GM13977 (cell line): ENCODE measurements at regions not wholly inside any gene's neighbourhood (a gene's known extent, or its start where the extent isn't known, plus 50 kb on each side); places are given as distances from the start of the nearest gene placed in this dataset.
"Not testable (repeated sequence)": the region's sequence is repeated elsewhere in the genome, so short reads cannot be mapped to it uniquely, and the experiment has no call there.

Source experiments
- DNase-seq: peaks from one replicate; pipeline ENCODE4 v3.0.0; 2012; ENCODE audit warnings: low spot score
- CTCF ChIP-seq: IDR thresholded peaks from 2 replicates; pipeline ENCODE4 v1.5.1; 2012; ENCODE audit warnings: mild to moderate bottlenecking, control low read depth; ENCODE audit not compliant: insufficient read depth; ENCODE audit errors: extremely low read depth, missing control alignments
- in situ Hi-C: fragments of 300-500 bp; cut with MboI; formaldehyde crosslinking; loops from one replicate; pipeline ENCODE4 v1.12.0; 2022; ENCODE audit warnings: low sequenced_read_pairs, low pct_unique_long_range_greater_than_20kb, mixed read lengths, inconsistent platforms; ENCODE audit not compliant: unreplicated experiment

DNA sequence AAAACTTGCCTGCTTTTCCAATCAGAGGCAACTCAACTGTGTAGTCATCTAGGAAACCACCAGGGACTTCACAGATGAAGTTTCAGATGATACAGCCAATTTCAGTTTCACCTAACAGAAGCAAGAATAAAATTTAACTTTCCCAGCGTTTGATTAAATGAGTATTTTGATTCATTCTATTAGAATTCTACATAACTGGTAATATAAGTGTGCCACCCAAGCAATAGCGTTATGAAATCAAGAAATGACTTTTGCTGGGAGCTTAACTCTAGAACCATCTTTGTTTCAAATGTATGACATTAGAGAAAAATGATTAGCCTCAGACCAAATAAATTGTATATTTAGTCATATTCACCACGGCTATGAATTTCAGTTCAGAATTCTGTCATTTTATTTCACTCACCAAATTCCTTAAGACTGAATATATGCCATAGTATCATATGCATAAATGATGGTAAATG lies 239.3 kb downstream of the NRIP1 start:
- peak; percentile 43 for DNase-seq
- no peak for TF ChIP-seq CTCF
- in situ Hi-C loops: loop anchor here (25.0 kb wide), 1 partner anchor 88 kb away; no protein-coding TSS in a partner anchor

- in situ Hi-C loops: no loop called here
- TF ChIP-seq CTCF: no peak
- DNase-seq: no peak
Measured at GRCh38 chr21:14824126-14824525, 240.7 kb downstream of the NRIP1 start.

DNA sequence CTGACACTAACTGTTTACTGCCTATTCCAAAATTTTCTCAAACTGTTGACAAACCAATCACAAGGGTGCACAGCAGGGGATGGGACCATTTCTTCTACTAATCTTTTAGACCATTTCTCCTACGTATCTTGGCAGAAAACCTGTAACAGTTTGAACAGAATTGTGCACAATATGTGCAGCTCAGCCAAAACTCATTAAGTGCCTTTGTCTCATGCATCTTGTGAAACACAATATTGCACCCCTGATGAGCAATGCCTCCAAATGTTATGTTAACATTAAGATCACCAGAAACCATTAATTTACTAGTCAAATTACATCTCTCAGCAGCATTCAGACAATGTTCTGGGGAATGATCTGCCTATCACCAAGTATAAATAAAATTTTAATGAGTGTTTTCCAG lies 247.5 kb downstream of the NRIP1 start:
- in situ Hi-C loops: no loop called here
- TF ChIP-seq CTCF: no peak
- DNase-seq: no peak

- DNase-seq: no peak
- in situ Hi-C loops: no loop called here
- no peak for TF ChIP-seq CTCF
Measured at GRCh38 chr21:14814991-14815390, 249.8 kb downstream of the NRIP1 start.

DNA sequence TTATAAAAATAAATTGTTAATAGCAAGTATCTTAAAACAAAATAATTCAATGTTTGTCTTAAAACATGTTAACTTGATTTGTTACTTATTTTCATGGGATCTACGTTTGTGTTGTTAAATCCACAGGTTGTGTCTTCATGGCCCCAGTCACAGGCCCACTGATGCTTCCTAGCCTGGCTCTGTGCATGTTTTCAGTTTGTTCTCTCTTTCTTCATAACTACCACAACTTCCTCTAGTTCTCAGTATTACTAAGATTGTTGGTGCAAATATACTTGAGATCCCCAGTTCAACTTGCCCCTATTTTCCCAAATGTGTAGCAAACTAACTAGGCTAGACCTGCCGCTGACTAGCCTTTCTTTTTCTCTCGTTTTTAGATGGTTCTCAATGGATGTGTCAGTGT lies 250.5 kb downstream of the NRIP1 start:
- in situ Hi-C loops: no loop called here
- DNase-seq: no peak
- TF ChIP-seq CTCF: no peak

GRCh38 chr21:14804170-14804569 lies 258.1 kb upstream of the SAMSN1 start:
- in situ Hi-C loops, DNase-seq: not testable (repeated sequence)

GRCh38 chr21:14797543-14797942 lies 251.4 kb upstream of the SAMSN1 start:
- in situ Hi-C loops: no loop called here
- TF ChIP-seq CTCF: no peak
- no peak for DNase-seq
